K562 (cell line): ENCODE measurements at regions not wholly inside any gene's neighbourhood (a gene's known extent, or its start where the extent isn't known, plus 50 kb on each side); places are given as distances from the start of the nearest gene placed in this dataset.
A peak's percentile ranks its signal among the peaks of the same experiment; 100 is the strongest.

ENCODE experiments used
- ATAC-seq: fragments of 200-7000 bp; cut with Tn5 transposase; 3 replicates; pipeline ENCODE4 v1.9.1; 2020; ENCODE audit warnings: moderate library complexity
- BruUV-seq: library from RNA; stranded (reverse); fragments of 400-500 nt; replicated peaks from 2 replicates; lab custom pipeline; 2021; lab: Mats Ljungman, UMichigan
- CTCF ChIA-PET: fragments of 300-600 bp; formaldehyde crosslinking; extraction: SDS; loops from one replicate; lab custom pipeline; 2021; ENCODE audit warnings: low intra/inter-chr PET ratio; lab: Yijun Ruan, JAX
- POLR2A ChIA-PET: fragments of 300-600, 350-650 bp; sonication (Branson Sonifier 250); formaldehyde crosslinking; extraction: SDS; loops from one replicate; lab custom pipeline; 2021; ENCODE audit warnings: antibody characterized with exemption, inconsistent platforms; lab: Yijun Ruan, JAX
- DNase-seq, 4 experiments: peaks; one replicate each; pipeline versions ENCODE4 v3.0.0 to v3.0.0-alpha.2; 2011 to 2018; ENCODE audit warnings: low spot score in 3 of 4, mixed read lengths in 3 of 4; ENCODE audit errors: extremely low read depth in 1 of 4
- FAIRE-seq: peaks from 2 replicates; lab custom pipeline; 2011; peaks lifted over from hg19 to GRCh38; lab: Jason Lieb, UNC
- H2AFZ ChIP-seq: 2 replicates; pipeline ENCODE4 v1.6.0; 2011; ENCODE audit warnings: low read depth, low read length, control low read depth, inconsistent platforms
- H3K27ac ChIP-seq: fragments of 200-600 bp; 3 replicates; pipeline ENCODE4 v1.8.0; 2011; ENCODE audit warnings: low read depth, mild to moderate bottlenecking, control low read depth, inconsistent platforms, low read length, moderate library complexity, mixed read lengths; ENCODE audit errors: extremely low read depth
- H3K27me3 ChIP-seq, 2 experiments: fragments of 300-600 bp in 1 of 2; 2 replicates in 1 of 2; 3 replicates in 1 of 2; pipeline versions ENCODE4 v1.6.0 to v1.8.0; 2011; ENCODE audit warnings: inconsistent platforms in 2 of 2, low read length in 2 of 2, mild to moderate bottlenecking in 1 of 2, mixed read lengths in 1 of 2, moderate library complexity in 1 of 2; ENCODE audit not compliant: control insufficient read depth in 2 of 2, insufficient read depth in 2 of 2
- H3K36me3 ChIP-seq: fragments of 300-600 bp; 3 replicates; pipeline ENCODE4 v1.8.0; 2011; ENCODE audit warnings: mild to moderate bottlenecking, low read length, inconsistent platforms; ENCODE audit not compliant: control insufficient read depth, insufficient read depth
- H3K4me1 ChIP-seq, 2 experiments: fragments of 200-600 bp in 1 of 2; replicated peaks in 1 of 2; 2 replicates in 1 of 2; 3 replicates in 1 of 2; pipeline versions ENCODE4 v1.5.1 to v1.8.0; 2011; ENCODE audit warnings: inconsistent platforms in 2 of 2, low read length in 2 of 2, mild to moderate bottlenecking in 1 of 2, mixed read lengths in 1 of 2, moderate library complexity in 1 of 2; ENCODE audit not compliant: control insufficient read depth in 2 of 2, insufficient read depth in 2 of 2
- H3K4me2 ChIP-seq: 2 replicates; pipeline ENCODE4 v1.6.1; 2011; ENCODE audit warnings: low read length, control low read depth, inconsistent platforms, mixed read lengths; ENCODE audit not compliant: insufficient read depth
- H3K4me3 ChIP-seq: fragments of 200-600 bp; sonication (generic), shearing (Covaris generic); 2 replicates; pipeline ENCODE4 v1.5.1; 2016; ENCODE audit warnings: control low read depth, inconsistent platforms
- H3K79me2 ChIP-seq: fragments of 200-600 bp; 3 replicates; pipeline ENCODE4 v1.8.0; 2011; ENCODE audit warnings: low read length, inconsistent platforms; ENCODE audit not compliant: control insufficient read depth, insufficient read depth
- H3K9ac ChIP-seq, 2 experiments: 2 replicates each; pipeline versions ENCODE4 v1.6.0 to v1.6.1; 2011; ENCODE audit warnings: low read depth in 2 of 2, low read length in 2 of 2, control low read depth in 1 of 2, inconsistent platforms in 1 of 2, mild to moderate bottlenecking in 1 of 2, mixed read lengths in 1 of 2; ENCODE audit not compliant: insufficient read depth in 1 of 2
- H3K9me1 ChIP-seq: one replicate; pipeline ENCODE4 v1.6.0; 2011; ENCODE audit warnings: inconsistent platforms, mild to moderate bottlenecking, low read length, moderate library complexity; ENCODE audit not compliant: control insufficient read depth, insufficient read depth
- H3K9me3 ChIP-seq: replicated peaks from 2 replicates; pipeline ENCODE4 v1.5.1; 2011; ENCODE audit warnings: low read depth, low read length, inconsistent platforms; ENCODE audit not compliant: control insufficient read depth, insufficient read depth
- H4K20me1 ChIP-seq: replicated peaks from 2 replicates; pipeline ENCODE4 v1.6.1; 2011; ENCODE audit warnings: low read length, inconsistent platforms, mixed read lengths; ENCODE audit not compliant: control insufficient read depth, insufficient read depth
- CBFA2T3 ChIP-seq: fragments of 450-650 bp; IDR thresholded peaks from 2 replicates; pipeline ENCODE4 v1.6.1; 2017
- CC2D1A ChIP-seq: fragments of 450-650 bp; IDR thresholded peaks from 2 replicates; pipeline ENCODE4 v1.6.1; 2017; ENCODE audit warnings: mild to moderate bottlenecking
- RERE ChIP-seq: sonication (generic); formaldehyde crosslinking; IDR thresholded peaks from 2 replicates; pipeline ENCODE4 v1.8.0; 2023; ENCODE audit warnings: missing genetic modification reagents, mild to moderate bottlenecking, borderline replicate concordance
- SOX6 ChIP-seq: fragments of 450-650 bp; IDR thresholded peaks from 2 replicates; pipeline ENCODE4 v1.6.1; 2014; ENCODE audit warnings: mild to moderate bottlenecking
- TEAD4 ChIP-seq, 2 experiments: sonication (generic) in 1 of 2; formaldehyde crosslinking in 1 of 2; IDR thresholded peaks; 2 replicates each; pipeline versions ENCODE4 v1.6.1 to v1.8.0; 2012 to 2022; ENCODE audit warnings: borderline replicate concordance in 1 of 2, inconsistent platforms in 1 of 2, low read length in 1 of 2, mild to moderate bottlenecking in 1 of 2, missing genetic modification reagents in 1 of 2
- ZKSCAN1 ChIP-seq: fragments of 150-350 bp; IDR thresholded peaks from 2 replicates; pipeline ENCODE4 v1.6.1; 2016; ENCODE audit warnings: low read depth, low read length
- WGBS: fragments of 100-300 bp; shearing (Covaris generic); methylation state at CpG from one replicate; pipeline ENCODE4 v1.1.6; 2016; ENCODE audit warnings: low coverage, mixed read lengths; ENCODE audit not compliant: insufficient coverage; ENCODE audit errors: missing lambda C conversion rate; 5-methylcytosine and 5-hydroxymethylcytosine counted together
- in situ Hi-C: fragments of 300-500 bp; cut with MboI; formaldehyde crosslinking; loops from 4 replicates; pipeline ENCODE4 v1.15.0; 2018; ENCODE audit warnings: inconsistent platforms, mixed read lengths
- intact Hi-C: fragments of 100-400 bp; cut with micrococcal nuclease; formaldehyde crosslinking; loops from 2 replicates; pipeline ENCODE4 v1.14.2; 2022
- TF ChIP-seq, protein P1 (sequence below): fragments of 450-650 bp; IDR thresholded peaks from 2 replicates; pipeline ENCODE4 v1.6.1; 2016; ENCODE audit warnings: antibody characterized with exemption

- no peak for ATAC-seq
- in situ Hi-C loops (no loop called here), intact Hi-C loops (no loop called here)
- H2AFZ ChIP-seq, result no peak overlapping the region
- no peaks in the 10 kb centered on the region for H4K20me1 ChIP-seq
- FAIRE-seq, result no peak
- ChIA-PET POLR2A (interaction anchor here (1.5 kb wide), 1 partner anchor 11 kb away, joined by 3 read pairs; no protein-coding TSS in a partner anchor), CTCF (no interaction called here)
- WGBS, result 57% methylated on average over 7 of the region's 7 CpGs
- no peak for DNase-seq
- no peak overlapping the region for H3K4me2 ChIP-seq
- no peaks in the 10 kb centered on the region for H3K9me3 ChIP-seq
- no peak for TF ChIP-seq CC2D1A
- peak; percentile 70; the same call in 1 of the 2 replicates for TF ChIP-seq ZKSCAN1
- no peak overlapping the region for H3K27ac ChIP-seq
- no peak overlapping the region for H3K4me3 ChIP-seq
- no peak overlapping the region for H3K9ac ChIP-seq
- no peaks in the 10 kb centered on the region for H3K9me1 ChIP-seq
- BruUV-seq, result no TSS peak
- H3K4me1 ChIP-seq, result peaks cover 17 to 18% of the 10 kb centered on the region in 2 experiments
- no peaks in the 10 kb centered on the region for H3K36me3 ChIP-seq
- no peaks in the 10 kb centered on the region for H3K27me3 ChIP-seq
- no peaks in the 10 kb centered on the region for H3K79me2 ChIP-seq
Measured at GRCh38 chr3:193874512-193874911, 261.4 kb upstream of the HES1 start.

- POLR2A ChIA-PET, result interaction anchor here (0.6 kb wide), 1 partner anchor 129 kb away, joined by 3 read pairs; no protein-coding TSS in a partner anchor
- TF ChIP-seq CBFA2T3 (peak; percentile 36; the same call in 1 of the 2 replicates), SOX6 (peak; percentile 49; the same call in 1 of the 2 replicates), TEAD4 (IDR thresholded peaks at IDR 0.05; ENCODE audit: low read length) (peak; percentile 6; the same call in 1 of the 2 replicates), TEAD4 (CRISPR knock-in tag; IDR thresholded peaks at IDR 0.05; ENCODE audit: borderline replicate concordance) (no peak), RERE (CRISPR knock-in tag) (no peak)
- TF ChIP-seq, protein P1, sequence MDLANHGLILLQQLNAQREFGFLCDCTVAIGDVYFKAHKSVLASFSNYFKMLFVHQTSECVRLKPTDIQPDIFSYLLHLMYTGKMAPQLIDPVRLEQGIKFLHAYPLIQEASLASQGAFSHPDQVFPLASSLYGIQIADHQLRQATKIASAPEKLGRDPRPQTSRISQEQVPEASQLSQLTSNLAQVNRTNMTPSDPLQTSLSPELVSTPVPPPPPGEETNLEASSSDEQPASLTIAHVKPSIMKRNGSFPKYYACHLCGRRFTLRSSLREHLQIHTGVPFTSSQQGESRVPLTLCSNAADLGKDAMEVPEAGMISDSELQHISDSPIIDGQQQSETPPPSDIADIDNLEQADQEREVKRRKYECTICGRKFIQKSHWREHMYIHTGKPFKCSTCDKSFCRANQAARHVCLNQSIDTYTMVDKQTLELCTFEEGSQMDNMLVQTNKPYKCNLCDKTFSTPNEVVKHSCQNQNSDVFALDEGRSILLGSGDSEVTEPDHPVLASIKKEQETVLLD, result no peak
Measured at GRCh38 chr3:193874997-193875593, 260.9 kb upstream of the HES1 start.

More at GRCh38 chr3:193874997-193875593, 260.9 kb upstream of the HES1 start:
- no TSS peak for BruUV-seq
- Histone ChIP-seq H2AFZ (no peak overlapping the region), H3K4me2 (no peak overlapping the region), H3K4me3 (no peak overlapping the region), H3K79me2 (no peaks in the 10 kb centered on the region), H3K4me1 (peaks cover 16 to 23% of the 10 kb centered on the region in 2 experiments), H3K27me3 (no peaks in the 10 kb centered on the region), H4K20me1 (no peaks in the 10 kb centered on the region), H3K9ac (no peak overlapping the region), H3K9me1 (no peaks in the 10 kb centered on the region), H3K36me3 (no peaks in the 10 kb centered on the region), H3K9me3 (no peaks in the 10 kb centered on the region), H3K27ac (no peak overlapping the region)
- DNase-seq (no peak), ATAC-seq (no peak), FAIRE-seq (peak; percentile 64)
- intact Hi-C loops, result no loop called here
- CTCF ChIA-PET, result no interaction called here
- in situ Hi-C loops, result no loop called here
- 55% methylated on average over 4 of the region's 5 CpGs for WGBS
